Hepatocyte (in vitro differentiated cells): ENCODE measurements at regions not wholly inside any gene's neighbourhood (a gene's known extent, or its start where the extent isn't known, plus 50 kb on each side); places are given as distances from the start of the nearest gene placed in this dataset.

Experiments
- CTCF ChIP-seq: fragments of 200-600 bp; sonication (generic); IDR thresholded peaks from 2 replicates; pipeline ENCODE4 v1.5.1; 2016; ENCODE audit warnings: antibody characterized with exemption, mild to moderate bottlenecking; ENCODE audit not compliant: poor library complexity
- EZH2 ChIP-seq: fragments of 200-600 bp; sonication (generic); IDR thresholded peaks from 2 replicates; pipeline ENCODE4 v1.6.1; 2016; ENCODE audit warnings: antibody characterized with exemption, mild to moderate bottlenecking, borderline replicate concordance

GRCh38 chr4:23169608-23170311 lies 477.0 kb downstream of the GBA3 start:
- TF ChIP-seq CTCF = no peak
- TF ChIP-seq EZH2 = no peak
